HL-60 (cell line): ENCODE measurements at regions not wholly inside any gene's neighbourhood (a gene's known extent, or its start where the extent isn't known, plus 50 kb on each side); places are given as distances from the start of the nearest gene placed in this dataset.

Experiments used
- DNase-seq, 2 experiments: peaks; one replicate each; pipeline ENCODE4 v3.0.0-alpha.2; 2010 to 2020; ENCODE audit warnings: low read depth in 1 of 2, low spot score in 1 of 2
- H3K27ac ChIP-seq: fragments of 250-450 bp; sonication (Bioruptor Pico); replicated peaks from 2 replicates; pipeline ENCODE4 v1.5.1; 2020; ENCODE audit warnings: mild to moderate bottlenecking, moderate library complexity
- H3K27me3 ChIP-seq: fragments of 250-450 bp; sonication (Bioruptor Pico); 2 replicates; pipeline ENCODE4 v1.5.1; 2021; ENCODE audit warnings: mild to moderate bottlenecking, moderate library complexity; ENCODE audit not compliant: insufficient read depth, poor library complexity, severe bottlenecking
- H3K4me3 ChIP-seq: replicated peaks from 2 replicates; pipeline ENCODE4 v1.5.1; 2011; ENCODE audit warnings: mild to moderate bottlenecking, control low read depth, low read length; ENCODE audit not compliant: insufficient read depth
- CTCF ChIP-seq: IDR thresholded peaks from one replicate; pipeline ENCODE4 v1.5.1; 2011; ENCODE audit warnings: low read length, control low read depth, inconsistent platforms; ENCODE audit not compliant: insufficient read depth
- GABPA ChIP-seq: IDR thresholded peaks from 2 replicates; pipeline ENCODE4 v1.6.1; 2012; ENCODE audit warnings: low read depth
- POLR2AphosphoS5 ChIP-seq: IDR thresholded peaks from 2 replicates; pipeline ENCODE4 v1.6.1; 2012; ENCODE audit warnings: low read depth
- REST ChIP-seq: IDR thresholded peaks from 2 replicates; pipeline ENCODE4 v1.6.1; 2012; ENCODE audit warnings: low read depth; ENCODE audit not compliant: insufficient replicate concordance
- SPI1 ChIP-seq: IDR thresholded peaks from 2 replicates; pipeline ENCODE4 v1.6.1; 2012; ENCODE audit warnings: low read depth, mild to moderate bottlenecking, borderline replicate concordance

DNA sequence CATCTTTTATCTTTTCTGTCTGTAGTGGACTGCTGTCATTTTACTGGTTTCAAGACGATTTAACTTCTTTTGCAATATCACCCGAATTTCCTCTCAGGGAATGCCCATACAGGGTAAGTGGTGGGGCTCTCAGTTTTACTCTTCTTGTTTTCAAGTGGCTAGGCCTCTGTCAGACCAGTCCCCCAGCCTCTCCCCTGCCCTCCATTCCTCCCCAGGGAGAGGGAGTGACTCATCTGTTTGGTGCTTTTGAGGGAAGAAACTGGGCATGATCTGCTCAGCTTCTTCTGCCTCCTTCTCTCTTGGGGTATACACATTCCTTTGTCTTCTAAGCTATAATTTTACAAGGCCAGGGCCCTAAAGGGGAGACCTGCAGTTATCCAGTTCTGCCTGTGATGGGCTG lies 332.0 kb downstream of the CBLN1 start:
- DNase-seq, result no peak
- H3K27me3 ChIP-seq, result no peaks in the 10 kb centered on the region

GRCh38 chr16:48948911-48949310 lies 332.7 kb downstream of the CBLN1 start:
- TF ChIP-seq SPI1, result no peak
- no peak for TF ChIP-seq GABPA
- Histone ChIP-seq H3K27me3 (no peaks in the 10 kb centered on the region), H3K4me3 (no peak overlapping the region), H3K27ac (no peak overlapping the region)
- no peak for DNase-seq

More for the DNA sequence above, 332.0 kb downstream of the CBLN1 start:
- Histone ChIP-seq H3K27ac (no peak overlapping the region), H3K4me3 (no peak overlapping the region)
- TF ChIP-seq CTCF (no peak), SPI1 (no peak), GABPA (no peak), REST (no peak), POLR2AphosphoS5 (no peak)

GRCh38 chr16:48947371-48947713 lies 334.3 kb downstream of the CBLN1 start:
- Histone ChIP-seq H3K27ac (no peak overlapping the region), H3K27me3 (no peaks in the 10 kb centered on the region), H3K4me3 (no peak overlapping the region)
- TF ChIP-seq CTCF (no peak), REST (no peak), GABPA (no peak), POLR2AphosphoS5 (no peak), SPI1 (no peak)
- no peak for DNase-seq

- Histone ChIP-seq H3K27ac (no peak overlapping the region), H3K4me3 (no peak overlapping the region), H3K27me3 (no peaks in the 10 kb centered on the region)
- no peak for DNase-seq
- TF ChIP-seq REST (no peak), SPI1 (no peak)
Observed at GRCh38 chr16:48946686-48947370, 334.8 kb downstream of the CBLN1 start.
